ENCODE measurements at regions not wholly inside any gene's neighbourhood (a gene's known extent, or its start where the extent isn't known, plus 50 kb on each side); places are given as distances from the start of the nearest gene placed in this dataset.

GRCh38 chr12:62044450-62045135, 215.6 kb upstream of the USP15 start:
- TF ChIP-seq ZNF512 (CRISPR knock-in tag; IDR thresholded peaks at IDR 0.05; ENCODE audit: borderline replicate concordance) = no peak
- no peak for TF ChIP-seq ZSCAN18 (CRISPR knock-in tag; IDR thresholded peaks at IDR 0.05)
- TF ChIP-seq, protein P1, sequence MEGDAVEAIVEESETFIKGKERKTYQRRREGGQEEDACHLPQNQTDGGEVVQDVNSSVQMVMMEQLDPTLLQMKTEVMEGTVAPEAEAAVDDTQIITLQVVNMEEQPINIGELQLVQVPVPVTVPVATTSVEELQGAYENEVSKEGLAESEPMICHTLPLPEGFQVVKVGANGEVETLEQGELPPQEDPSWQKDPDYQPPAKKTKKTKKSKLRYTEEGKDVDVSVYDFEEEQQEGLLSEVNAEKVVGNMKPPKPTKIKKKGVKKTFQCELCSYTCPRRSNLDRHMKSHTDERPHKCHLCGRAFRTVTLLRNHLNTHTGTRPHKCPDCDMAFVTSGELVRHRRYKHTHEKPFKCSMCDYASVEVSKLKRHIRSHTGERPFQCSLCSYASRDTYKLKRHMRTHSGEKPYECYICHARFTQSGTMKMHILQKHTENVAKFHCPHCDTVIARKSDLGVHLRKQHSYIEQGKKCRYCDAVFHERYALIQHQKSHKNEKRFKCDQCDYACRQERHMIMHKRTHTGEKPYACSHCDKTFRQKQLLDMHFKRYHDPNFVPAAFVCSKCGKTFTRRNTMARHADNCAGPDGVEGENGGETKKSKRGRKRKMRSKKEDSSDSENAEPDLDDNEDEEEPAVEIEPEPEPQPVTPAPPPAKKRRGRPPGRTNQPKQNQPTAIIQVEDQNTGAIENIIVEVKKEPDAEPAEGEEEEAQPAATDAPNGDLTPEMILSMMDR (IDR thresholded peaks at IDR 0.05) = no peak
- no peak for TF ChIP-seq SMAD4 (CRISPR knock-in tag; IDR thresholded peaks at IDR 0.05)
- no peak for TF ChIP-seq ESRRA (CRISPR knock-in tag; IDR thresholded peaks at IDR 0.05; ENCODE audit: borderline replicate concordance)
- no peak for TF ChIP-seq ELF4 (CRISPR knock-in tag; IDR thresholded peaks at IDR 0.05; ENCODE audit: low read depth)
- TF ChIP-seq, protein P2, sequence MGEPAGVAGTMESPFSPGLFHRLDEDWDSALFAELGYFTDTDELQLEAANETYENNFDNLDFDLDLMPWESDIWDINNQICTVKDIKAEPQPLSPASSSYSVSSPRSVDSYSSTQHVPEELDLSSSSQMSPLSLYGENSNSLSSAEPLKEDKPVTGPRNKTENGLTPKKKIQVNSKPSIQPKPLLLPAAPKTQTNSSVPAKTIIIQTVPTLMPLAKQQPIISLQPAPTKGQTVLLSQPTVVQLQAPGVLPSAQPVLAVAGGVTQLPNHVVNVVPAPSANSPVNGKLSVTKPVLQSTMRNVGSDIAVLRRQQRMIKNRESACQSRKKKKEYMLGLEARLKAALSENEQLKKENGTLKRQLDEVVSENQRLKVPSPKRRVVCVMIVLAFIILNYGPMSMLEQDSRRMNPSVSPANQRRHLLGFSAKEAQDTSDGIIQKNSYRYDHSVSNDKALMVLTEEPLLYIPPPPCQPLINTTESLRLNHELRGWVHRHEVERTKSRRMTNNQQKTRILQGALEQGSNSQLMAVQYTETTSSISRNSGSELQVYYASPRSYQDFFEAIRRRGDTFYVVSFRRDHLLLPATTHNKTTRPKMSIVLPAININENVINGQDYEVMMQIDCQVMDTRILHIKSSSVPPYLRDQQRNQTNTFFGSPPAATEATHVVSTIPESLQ (CRISPR knock-in tag; IDR thresholded peaks at IDR 0.05) = no peak
- TF ChIP-seq TP53 (CRISPR knock-in tag; IDR thresholded peaks at IDR 0.05) = no peak
